Neural crest cell (in vitro differentiated cells): ENCODE measurements at regions not wholly inside any gene's neighbourhood (a gene's known extent, or its start where the extent isn't known, plus 50 kb on each side); places are given as distances from the start of the nearest gene placed in this dataset.

Experiments
- DNase-seq: peaks from one replicate; pipeline ENCODE4 v3.0.0; 2021; ENCODE audit warnings: low read depth, mixed read lengths, low spot score
- H3K27ac Mint-ChIP-seq: one replicate; pipeline ENCODE4 v1.8.0; 2021; ENCODE audit warnings: mild to moderate bottlenecking, mixed read lengths; ENCODE audit not compliant: unreplicated experiment
- H3K27me3 Mint-ChIP-seq: 2 replicates; pipeline ENCODE4 v1.8.0; 2021; ENCODE audit warnings: low read depth, mild to moderate bottlenecking, mixed read lengths
- H3K36me3 Mint-ChIP-seq: 2 replicates; pipeline ENCODE4 v1.8.0; 2021; ENCODE audit warnings: low read depth, mild to moderate bottlenecking, mixed read lengths
- H3K4me1 Mint-ChIP-seq: 2 replicates; pipeline ENCODE4 v1.8.0; 2021; ENCODE audit warnings: mixed read lengths
- H3K4me3 Mint-ChIP-seq: one replicate; pipeline ENCODE4 v1.8.0; 2021; ENCODE audit warnings: mild to moderate bottlenecking, mixed read lengths
- H3K9me3 Mint-ChIP-seq: 2 replicates; pipeline ENCODE4 v1.8.0; 2021; ENCODE audit warnings: mixed read lengths
- TF ChIP-seq, protein P1 (sequence below): fragments of 200-600 bp; sonication (generic); conservative IDR thresholded peaks from 2 replicates; pipeline ENCODE4 v1.5.0; 2021; ENCODE audit warnings: antibody characterized with exemption, mild to moderate bottlenecking

DNA sequence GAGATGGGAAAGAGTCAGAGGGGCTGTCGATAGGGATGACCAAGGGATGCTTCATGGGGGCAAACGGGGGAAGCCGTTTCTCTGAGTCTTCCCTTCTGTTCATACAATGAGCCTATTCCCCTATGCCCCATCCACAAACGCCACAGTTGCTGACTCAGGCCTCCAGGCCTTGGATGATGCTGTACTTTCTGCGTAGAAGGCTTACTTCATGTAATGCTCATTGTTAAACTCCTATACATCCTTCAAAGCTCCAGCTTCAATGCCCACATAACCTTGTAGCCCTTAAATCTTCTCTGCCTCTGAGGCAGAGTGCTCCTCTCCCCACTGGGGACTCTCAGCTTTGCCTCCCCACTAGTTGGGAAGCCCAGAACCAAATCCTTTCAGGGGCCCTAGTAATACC, 120.3 kb downstream of the PTPRS start:
- H3K9me3 Mint-ChIP-seq = no peaks in the 10 kb centered on the region
- peaks cover 38% of the 10 kb centered on the region for H3K36me3 Mint-ChIP-seq
- no peaks in the 10 kb centered on the region for H3K4me1 Mint-ChIP-seq
- DNase-seq = no peak
- no peaks in the 10 kb centered on the region for H3K27me3 Mint-ChIP-seq
- TF ChIP-seq, protein P1, sequence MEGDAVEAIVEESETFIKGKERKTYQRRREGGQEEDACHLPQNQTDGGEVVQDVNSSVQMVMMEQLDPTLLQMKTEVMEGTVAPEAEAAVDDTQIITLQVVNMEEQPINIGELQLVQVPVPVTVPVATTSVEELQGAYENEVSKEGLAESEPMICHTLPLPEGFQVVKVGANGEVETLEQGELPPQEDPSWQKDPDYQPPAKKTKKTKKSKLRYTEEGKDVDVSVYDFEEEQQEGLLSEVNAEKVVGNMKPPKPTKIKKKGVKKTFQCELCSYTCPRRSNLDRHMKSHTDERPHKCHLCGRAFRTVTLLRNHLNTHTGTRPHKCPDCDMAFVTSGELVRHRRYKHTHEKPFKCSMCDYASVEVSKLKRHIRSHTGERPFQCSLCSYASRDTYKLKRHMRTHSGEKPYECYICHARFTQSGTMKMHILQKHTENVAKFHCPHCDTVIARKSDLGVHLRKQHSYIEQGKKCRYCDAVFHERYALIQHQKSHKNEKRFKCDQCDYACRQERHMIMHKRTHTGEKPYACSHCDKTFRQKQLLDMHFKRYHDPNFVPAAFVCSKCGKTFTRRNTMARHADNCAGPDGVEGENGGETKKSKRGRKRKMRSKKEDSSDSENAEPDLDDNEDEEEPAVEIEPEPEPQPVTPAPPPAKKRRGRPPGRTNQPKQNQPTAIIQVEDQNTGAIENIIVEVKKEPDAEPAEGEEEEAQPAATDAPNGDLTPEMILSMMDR = no peak
- no peak overlapping the region for H3K4me3 Mint-ChIP-seq
- no peak overlapping the region for H3K27ac Mint-ChIP-seq

DNA sequence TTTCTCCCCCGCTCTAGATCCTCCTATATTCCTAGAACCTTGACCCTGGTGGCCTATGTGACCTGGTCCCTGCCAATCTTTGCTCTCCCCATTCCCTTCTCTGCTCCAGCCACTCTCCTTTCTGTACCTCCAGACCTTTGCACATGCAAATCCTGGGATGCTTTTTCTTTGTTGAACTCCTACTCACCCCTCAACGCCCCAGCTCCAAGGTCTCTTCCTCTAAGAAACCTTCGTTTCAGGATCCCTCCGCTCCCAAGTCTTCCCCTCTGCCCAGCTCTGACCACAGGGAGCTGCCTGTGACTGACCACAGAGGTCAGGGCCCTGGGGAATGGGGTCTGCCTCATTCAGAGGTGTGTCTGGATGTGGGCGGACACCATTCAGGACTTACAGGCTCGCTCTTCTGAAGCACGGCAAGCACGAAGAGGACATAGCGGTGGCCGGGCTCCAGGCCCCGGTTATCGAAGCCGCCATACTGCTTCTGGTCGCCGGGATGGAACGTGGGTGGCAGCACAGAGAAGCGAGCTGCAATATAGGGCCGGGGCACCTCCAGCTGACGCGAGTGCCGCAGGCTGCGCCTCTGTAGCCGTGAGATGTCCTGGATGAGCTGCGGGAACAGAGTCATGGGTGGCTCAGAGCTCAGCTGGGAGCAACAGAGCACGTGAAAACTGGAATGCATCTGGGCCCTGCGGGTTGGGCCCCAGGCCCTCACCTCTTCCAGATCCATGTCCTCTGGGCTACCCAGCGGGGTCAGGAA, 120.9 kb downstream of the PTPRS start:
- TF ChIP-seq, protein P1 = no peak
- H3K4me1 Mint-ChIP-seq = no peaks in the 10 kb centered on the region
- no peak overlapping the region for H3K27ac Mint-ChIP-seq
- H3K4me3 Mint-ChIP-seq = no peak overlapping the region
- H3K9me3 Mint-ChIP-seq = no peaks in the 10 kb centered on the region
- no peaks in the 10 kb centered on the region for H3K27me3 Mint-ChIP-seq
- DNase-seq = no peak
- H3K36me3 Mint-ChIP-seq = peaks cover 44% of the 10 kb centered on the region

DNA sequence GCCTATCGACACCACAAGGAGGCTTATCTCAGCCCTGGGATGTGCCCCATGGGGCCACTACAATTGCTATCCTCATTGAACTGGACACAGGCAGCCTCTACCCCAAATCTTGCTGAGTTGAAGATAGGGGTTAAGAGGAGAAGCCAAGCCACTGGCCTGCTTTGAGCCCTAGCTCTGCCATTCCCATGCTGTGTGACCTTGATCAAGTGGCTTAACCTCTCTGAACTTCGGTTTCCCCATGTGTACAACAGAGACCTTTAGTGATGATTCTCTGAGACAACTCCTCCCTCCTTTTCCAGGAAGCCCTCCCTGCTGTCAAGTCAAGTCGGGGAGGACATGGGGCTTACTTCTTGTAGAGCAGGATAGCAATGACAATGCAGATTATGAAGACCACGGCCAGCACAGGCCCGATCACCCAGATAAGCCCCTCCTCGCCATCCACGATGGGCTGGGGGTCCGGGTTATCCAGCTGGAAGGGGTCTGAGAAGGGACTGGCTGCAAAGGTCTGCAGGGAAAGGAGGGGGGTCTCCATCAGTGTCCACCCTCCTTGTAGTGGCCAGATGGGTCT, 121.6 kb downstream of the PTPRS start:
- TF ChIP-seq, protein P1 = no peak
- Mint-ChIP-seq H3K36me3 (peaks cover 44% of the 10 kb centered on the region), H3K27me3 (no peaks in the 10 kb centered on the region), H3K4me3 (no peak overlapping the region), H3K27ac (no peak overlapping the region), H3K4me1 (no peaks in the 10 kb centered on the region), H3K9me3 (no peaks in the 10 kb centered on the region)
- DNase-seq = no peak

DNA sequence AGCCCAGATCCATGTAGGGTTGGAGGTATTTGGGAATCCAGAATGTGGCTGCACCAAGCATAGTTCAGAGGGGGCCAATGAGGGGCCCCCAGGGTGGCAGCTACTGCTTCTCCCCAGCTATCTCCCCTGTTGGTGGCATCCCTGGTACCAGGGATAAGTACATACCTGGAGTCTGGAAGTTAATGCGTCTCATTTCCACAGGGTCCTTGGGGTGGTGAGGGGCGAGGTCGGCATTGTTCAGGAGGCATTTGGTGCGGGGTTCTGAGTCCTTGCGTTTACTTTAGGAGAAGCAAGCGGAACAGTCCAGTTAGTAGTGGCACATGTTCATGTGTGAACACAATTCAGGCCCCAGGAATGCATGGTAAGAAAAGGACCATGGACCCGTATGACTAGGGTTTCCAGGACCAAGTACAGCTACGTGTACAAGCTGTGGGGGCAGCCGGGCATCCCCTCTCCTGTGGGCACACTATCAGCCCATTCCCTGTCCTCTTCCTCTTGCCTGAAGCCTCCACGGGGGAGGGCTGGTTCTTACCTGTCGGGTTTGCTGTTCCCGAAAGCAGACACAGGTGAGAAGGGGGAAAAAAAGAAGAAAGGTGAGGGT, 122.3 kb downstream of the PTPRS start:
- peaks cover 49% of the 10 kb centered on the region for H3K36me3 Mint-ChIP-seq
- no peak overlapping the region for H3K27ac Mint-ChIP-seq
- TF ChIP-seq, protein P1 = no peak
- no peaks in the 10 kb centered on the region for H3K9me3 Mint-ChIP-seq
- no peak overlapping the region for H3K4me3 Mint-ChIP-seq
- H3K27me3 Mint-ChIP-seq = no peaks in the 10 kb centered on the region
- H3K4me1 Mint-ChIP-seq = no peaks in the 10 kb centered on the region
- no peak for DNase-seq

DNA sequence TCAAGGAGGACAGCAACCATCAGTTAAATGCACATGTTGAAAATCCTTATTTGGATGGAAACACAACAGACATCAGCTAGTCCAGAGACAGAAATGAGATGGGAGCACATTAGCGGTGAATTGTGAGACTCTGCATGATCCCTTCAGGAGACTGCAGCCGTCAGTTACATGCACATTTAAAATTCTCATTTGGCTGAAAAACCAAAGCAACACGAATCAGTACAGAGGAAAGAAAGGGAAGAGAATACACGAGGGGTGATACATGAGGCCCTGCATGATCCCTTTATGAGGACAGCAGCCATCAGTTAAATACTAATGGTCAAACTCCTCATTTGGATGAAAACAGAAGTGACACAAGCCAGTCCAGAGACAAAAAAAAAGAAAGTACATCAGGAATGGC, 123.4 kb downstream of the PTPRS start:
- Mint-ChIP-seq H3K4me1 (no peaks in the 10 kb centered on the region), H3K27me3 (no peaks in the 10 kb centered on the region), H3K9me3 (no peaks in the 10 kb centered on the region), H3K27ac (no peak overlapping the region), H3K36me3 (peaks cover 56% of the 10 kb centered on the region), H3K4me3 (no peak overlapping the region)
- TF ChIP-seq, protein P1 = no peak
- DNase-seq = no peak
